HepG2 (cell line): ENCODE measurements at regions not wholly inside any gene's neighbourhood (a gene's known extent, or its start where the extent isn't known, plus 50 kb on each side); places are given as distances from the start of the nearest gene placed in this dataset.

ENCODE experiments used
- ATAC-seq: fragments of 200-7000 bp; cut with Tn5 transposase; 3 replicates; pipeline ENCODE4 v1.9.1; 2020; ENCODE audit warnings: mild to moderate bottlenecking, moderate library complexity
- BruUV-seq: library from RNA; stranded (reverse); fragments of 400-500 nt; replicated peaks from 2 replicates; lab custom pipeline; 2021; lab: Mats Ljungman, UMichigan
- CTCF ChIA-PET: fragments of 300-600 bp; formaldehyde crosslinking; extraction: SDS; loops from one replicate; lab custom pipeline; 2021; ENCODE audit warnings: low total read pairs, inconsistent platforms, low intra/inter-chr PET ratio; lab: Yijun Ruan, JAX
- POLR2A ChIA-PET: fragments of 350-600 bp; sonication (Branson Sonifier 250); formaldehyde crosslinking; loops from one replicate; lab custom pipeline; 2020; ENCODE audit warnings: antibody characterized with exemption, inconsistent platforms; lab: Yijun Ruan, JAX
- DNase-seq: peaks from one replicate; pipeline ENCODE4 v3.0.0-alpha.2; 2015; ENCODE audit warnings: low spot score
- FAIRE-seq: peaks from 3 replicates; lab custom pipeline; 2011; peaks lifted over from hg19 to GRCh38; lab: Jason Lieb, UNC
- H2AFZ ChIP-seq: one replicate; pipeline ENCODE4 v1.6.1; 2011; ENCODE audit warnings: low read length, inconsistent platforms
- H3K27ac ChIP-seq: fragments of 300-600 bp; 3 replicates; pipeline ENCODE4 v1.8.0; 2011; ENCODE audit warnings: mixed run types, mild to moderate bottlenecking, mixed read lengths, low read length, inconsistent platforms; ENCODE audit not compliant: insufficient read depth; ENCODE audit errors: extremely low read length
- H3K27me3 ChIP-seq, 2 experiments: fragments of 200-600 bp in 1 of 2; 2 replicates in 1 of 2; 3 replicates in 1 of 2; pipeline versions ENCODE4 v1.6.0 to v1.8.0; 2011; ENCODE audit warnings: low read length in 2 of 2, mild to moderate bottlenecking in 2 of 2, moderate library complexity in 2 of 2, inconsistent platforms in 1 of 2; ENCODE audit not compliant: insufficient read depth in 2 of 2, control insufficient read depth in 1 of 2
- H3K36me3 ChIP-seq, 2 experiments: fragments of 200-600 bp in 1 of 2; replicated peaks in 1 of 2; 2 replicates in 1 of 2; 3 replicates in 1 of 2; pipeline versions ENCODE4 v1.5.1 to v1.8.0; 2011; ENCODE audit warnings: low read length in 2 of 2, inconsistent platforms in 1 of 2; ENCODE audit not compliant: insufficient read depth in 2 of 2, control insufficient read depth in 1 of 2
- H3K4me1 ChIP-seq: 2 replicates; pipeline ENCODE4 v1.5.1; 2012; ENCODE audit warnings: low read length, inconsistent platforms; ENCODE audit not compliant: insufficient read depth
- H3K4me2 ChIP-seq: 2 replicates; pipeline ENCODE4 v1.6.0; 2011; ENCODE audit warnings: low read depth, low read length, inconsistent platforms
- H3K4me3 ChIP-seq, 3 experiments: fragments of 200-600 bp in 1 of 3; sonication (generic), shearing (Covaris generic) in 1 of 3; replicated peaks in 1 of 3; 2 replicates each; pipeline ENCODE4 v1.5.1; 2011 to 2016; ENCODE audit warnings: low read length in 3 of 3, inconsistent platforms in 2 of 3, low read depth in 2 of 3, mild to moderate bottlenecking in 2 of 3, control low read depth in 1 of 3, mixed read lengths in 1 of 3; ENCODE audit not compliant: insufficient read depth in 1 of 3
- H3K79me2 ChIP-seq: one replicate; pipeline ENCODE4 v1.6.1; 2011; ENCODE audit warnings: low read length, inconsistent platforms; ENCODE audit not compliant: insufficient read depth
- H3K9ac ChIP-seq: 2 replicates; pipeline ENCODE4 v1.6.0; 2011; ENCODE audit warnings: mild to moderate bottlenecking, low read depth, low read length, inconsistent platforms; ENCODE audit not compliant: insufficient read depth
- H3K9me3 ChIP-seq: 2 replicates; pipeline ENCODE4 v1.5.1; 2012; ENCODE audit warnings: mild to moderate bottlenecking, low read length
- H4K20me1 ChIP-seq: 2 replicates; pipeline ENCODE4 v1.6.0; 2011; ENCODE audit warnings: inconsistent platforms, mild to moderate bottlenecking, low read length, moderate library complexity; ENCODE audit not compliant: insufficient read depth
- ARNT2 ChIP-seq: sonication (generic); formaldehyde crosslinking; IDR thresholded peaks from 2 replicates; pipeline ENCODE4 v1.8.0; 2022; ENCODE audit warnings: mild to moderate bottlenecking, low read depth, missing genetic modification reagents, moderate library complexity
- MAFK ChIP-seq, 2 experiments: IDR thresholded peaks in 1 of 2; conservative IDR thresholded peaks in 1 of 2; 2 replicates each; pipeline ENCODE4 v1.6.1; 2011; ENCODE audit warnings: improper control_type of control experiment in 2 of 2, low read length in 2 of 2
- RFXAP ChIP-seq: sonication (generic); formaldehyde crosslinking; IDR thresholded peaks from 2 replicates; pipeline ENCODE4 v1.4.0; 2020; ENCODE audit warnings: missing genetic modification reagents, borderline replicate concordance
- ZSCAN30 ChIP-seq: sonication (generic); formaldehyde crosslinking; IDR thresholded peaks from 2 replicates; pipeline ENCODE4 v1.5.0; 2020; ENCODE audit warnings: mild to moderate bottlenecking, missing genetic modification reagents
- WGBS: methylation state at CpG from one replicate; pipeline ENCODE4 v1.1.6; 2017; ENCODE audit warnings: low lambda C conversion rate; 5-methylcytosine and 5-hydroxymethylcytosine counted together
- in situ Hi-C: cut with HindIII; loops from 2 replicates; pipeline ENCODE4 v1.10.0; 2017; ENCODE audit warnings: low pct_unique_long_range_greater_than_20kb; ENCODE audit not compliant: extremely low pct_ligation_motif_present
- intact Hi-C: fragments of 100-400 bp; cut with micrococcal nuclease; formaldehyde crosslinking; loops from one replicate; pipeline ENCODE4 v1.10.0; 2022; ENCODE audit not compliant: unreplicated experiment
- TF ChIP-seq, protein P1 (sequence below), 2 experiments: IDR thresholded peaks; 2 replicates each; pipeline ENCODE4 v1.6.1; 2011 to 2012; ENCODE audit warnings: low read length in 2 of 2, borderline replicate concordance in 1 of 2, low read depth in 1 of 2, mild to moderate bottlenecking in 1 of 2, moderate library complexity in 1 of 2
- TF ChIP-seq, protein P2 (sequence below): IDR thresholded peaks from 2 replicates; pipeline ENCODE4 v1.6.1; 2016; ENCODE audit warnings: control low read depth
- TF ChIP-seq, protein P3 (sequence below): sonication (generic); formaldehyde crosslinking; IDR thresholded peaks from 2 replicates; pipeline ENCODE4 v1.4.0; 2020; ENCODE audit warnings: missing genetic modification reagents, borderline replicate concordance
- TF ChIP-seq, protein P4 (sequence below): sonication (generic); formaldehyde crosslinking; conservative IDR thresholded peaks from 2 replicates; pipeline ENCODE4 v1.4.0; 2020; ENCODE audit warnings: mild to moderate bottlenecking, missing genetic modification reagents, moderate library complexity
- TF ChIP-seq, protein P5 (sequence below): sonication (generic); formaldehyde crosslinking; IDR thresholded peaks from 2 replicates; pipeline ENCODE4 v1.4.0; 2020; ENCODE audit warnings: missing genetic modification reagents

DNA sequence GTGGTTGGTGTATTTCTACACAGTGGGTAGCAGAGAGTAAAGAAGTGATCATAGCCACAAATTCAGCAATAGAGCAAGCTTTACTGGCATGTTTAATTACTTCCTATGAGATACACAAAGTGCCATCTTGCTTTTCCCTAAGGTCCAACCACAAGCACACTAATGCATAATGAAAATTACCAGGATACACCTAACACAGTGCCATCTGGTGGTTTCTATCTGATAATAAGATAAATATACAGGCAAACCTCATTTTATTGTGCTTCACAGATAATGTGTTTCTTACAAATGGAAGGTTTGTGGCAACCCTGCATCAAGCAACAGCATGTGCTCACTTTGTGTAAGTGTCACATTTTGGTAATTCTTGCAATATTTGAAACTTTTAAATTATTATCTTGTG is 223.0 kb downstream of the NSUN3 start (continued):
- TF ChIP-seq, protein P1, sequence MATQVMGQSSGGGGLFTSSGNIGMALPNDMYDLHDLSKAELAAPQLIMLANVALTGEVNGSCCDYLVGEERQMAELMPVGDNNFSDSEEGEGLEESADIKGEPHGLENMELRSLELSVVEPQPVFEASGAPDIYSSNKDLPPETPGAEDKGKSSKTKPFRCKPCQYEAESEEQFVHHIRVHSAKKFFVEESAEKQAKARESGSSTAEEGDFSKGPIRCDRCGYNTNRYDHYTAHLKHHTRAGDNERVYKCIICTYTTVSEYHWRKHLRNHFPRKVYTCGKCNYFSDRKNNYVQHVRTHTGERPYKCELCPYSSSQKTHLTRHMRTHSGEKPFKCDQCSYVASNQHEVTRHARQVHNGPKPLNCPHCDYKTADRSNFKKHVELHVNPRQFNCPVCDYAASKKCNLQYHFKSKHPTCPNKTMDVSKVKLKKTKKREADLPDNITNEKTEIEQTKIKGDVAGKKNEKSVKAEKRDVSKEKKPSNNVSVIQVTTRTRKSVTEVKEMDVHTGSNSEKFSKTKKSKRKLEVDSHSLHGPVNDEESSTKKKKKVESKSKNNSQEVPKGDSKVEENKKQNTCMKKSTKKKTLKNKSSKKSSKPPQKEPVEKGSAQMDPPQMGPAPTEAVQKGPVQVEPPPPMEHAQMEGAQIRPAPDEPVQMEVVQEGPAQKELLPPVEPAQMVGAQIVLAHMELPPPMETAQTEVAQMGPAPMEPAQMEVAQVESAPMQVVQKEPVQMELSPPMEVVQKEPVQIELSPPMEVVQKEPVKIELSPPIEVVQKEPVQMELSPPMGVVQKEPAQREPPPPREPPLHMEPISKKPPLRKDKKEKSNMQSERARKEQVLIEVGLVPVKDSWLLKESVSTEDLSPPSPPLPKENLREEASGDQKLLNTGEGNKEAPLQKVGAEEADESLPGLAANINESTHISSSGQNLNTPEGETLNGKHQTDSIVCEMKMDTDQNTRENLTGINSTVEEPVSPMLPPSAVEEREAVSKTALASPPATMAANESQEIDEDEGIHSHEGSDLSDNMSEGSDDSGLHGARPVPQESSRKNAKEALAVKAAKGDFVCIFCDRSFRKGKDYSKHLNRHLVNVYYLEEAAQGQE (IDR thresholded peaks at IDR 0.05; ENCODE audit: borderline replicate concordance in 1 of 2, low read depth in 1 of 2, low read length in 2 of 2): no peak
- TF ChIP-seq, protein P2, sequence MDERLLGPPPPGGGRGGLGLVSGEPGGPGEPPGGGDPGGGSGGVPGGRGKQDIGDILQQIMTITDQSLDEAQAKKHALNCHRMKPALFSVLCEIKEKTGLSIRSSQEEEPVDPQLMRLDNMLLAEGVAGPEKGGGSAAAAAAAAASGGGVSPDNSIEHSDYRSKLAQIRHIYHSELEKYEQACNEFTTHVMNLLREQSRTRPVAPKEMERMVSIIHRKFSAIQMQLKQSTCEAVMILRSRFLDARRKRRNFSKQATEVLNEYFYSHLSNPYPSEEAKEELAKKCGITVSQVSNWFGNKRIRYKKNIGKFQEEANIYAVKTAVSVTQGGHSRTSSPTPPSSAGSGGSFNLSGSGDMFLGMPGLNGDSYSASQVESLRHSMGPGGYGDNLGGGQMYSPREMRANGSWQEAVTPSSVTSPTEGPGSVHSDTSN (CRISPR knock-in tag): no peak
- TF ChIP-seq ZSCAN30 (CRISPR knock-in tag): no peak

DNA sequence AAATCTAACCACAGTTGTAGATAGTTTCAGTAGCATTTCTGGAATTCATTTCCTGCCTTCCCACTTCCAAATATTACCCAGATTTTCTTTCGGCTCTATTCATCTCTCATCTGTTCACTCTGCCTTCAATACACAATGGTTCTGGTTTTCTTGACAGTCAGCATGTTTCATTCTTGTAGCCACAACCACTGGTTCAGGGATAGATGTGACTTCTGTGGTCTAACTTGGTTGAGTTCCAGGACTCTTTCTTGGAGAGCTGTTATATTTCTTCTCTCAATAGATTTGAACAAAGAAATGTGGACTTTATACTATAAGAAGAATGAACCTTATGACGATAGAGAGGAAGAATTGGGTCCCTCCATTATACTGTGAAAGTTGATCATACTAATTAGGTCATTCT is 228.8 kb downstream of the NSUN3 start:
- POLR2A ChIA-PET: no interaction called here
- no peaks in the 10 kb centered on the region for H3K9me3 ChIP-seq
- WGBS: 27% methylated on average over 2 of the region's 2 CpGs
- H3K27me3 ChIP-seq: no peaks in the 10 kb centered on the region
- no peak overlapping the region for H3K4me3 ChIP-seq
- CTCF ChIA-PET: no interaction called here
- in situ Hi-C loops (no loop called here), intact Hi-C loops (no loop called here)
- DNase-seq (no peak), ATAC-seq (no peak), FAIRE-seq (no peak)
- BruUV-seq: no TSS peak
- no peak overlapping the region for H3K27ac ChIP-seq
- H3K9ac ChIP-seq: no peak overlapping the region
- H3K36me3 ChIP-seq: no peaks in the 10 kb centered on the region
- H3K79me2 ChIP-seq: no peaks in the 10 kb centered on the region
- no peaks in the 10 kb centered on the region for H3K4me1 ChIP-seq
- H4K20me1 ChIP-seq: no peaks in the 10 kb centered on the region; the same call in 1 of the 2 replicates
- H3K4me2 ChIP-seq: no peak overlapping the region
- H2AFZ ChIP-seq: no peak overlapping the region
- TF ChIP-seq, protein P3, sequence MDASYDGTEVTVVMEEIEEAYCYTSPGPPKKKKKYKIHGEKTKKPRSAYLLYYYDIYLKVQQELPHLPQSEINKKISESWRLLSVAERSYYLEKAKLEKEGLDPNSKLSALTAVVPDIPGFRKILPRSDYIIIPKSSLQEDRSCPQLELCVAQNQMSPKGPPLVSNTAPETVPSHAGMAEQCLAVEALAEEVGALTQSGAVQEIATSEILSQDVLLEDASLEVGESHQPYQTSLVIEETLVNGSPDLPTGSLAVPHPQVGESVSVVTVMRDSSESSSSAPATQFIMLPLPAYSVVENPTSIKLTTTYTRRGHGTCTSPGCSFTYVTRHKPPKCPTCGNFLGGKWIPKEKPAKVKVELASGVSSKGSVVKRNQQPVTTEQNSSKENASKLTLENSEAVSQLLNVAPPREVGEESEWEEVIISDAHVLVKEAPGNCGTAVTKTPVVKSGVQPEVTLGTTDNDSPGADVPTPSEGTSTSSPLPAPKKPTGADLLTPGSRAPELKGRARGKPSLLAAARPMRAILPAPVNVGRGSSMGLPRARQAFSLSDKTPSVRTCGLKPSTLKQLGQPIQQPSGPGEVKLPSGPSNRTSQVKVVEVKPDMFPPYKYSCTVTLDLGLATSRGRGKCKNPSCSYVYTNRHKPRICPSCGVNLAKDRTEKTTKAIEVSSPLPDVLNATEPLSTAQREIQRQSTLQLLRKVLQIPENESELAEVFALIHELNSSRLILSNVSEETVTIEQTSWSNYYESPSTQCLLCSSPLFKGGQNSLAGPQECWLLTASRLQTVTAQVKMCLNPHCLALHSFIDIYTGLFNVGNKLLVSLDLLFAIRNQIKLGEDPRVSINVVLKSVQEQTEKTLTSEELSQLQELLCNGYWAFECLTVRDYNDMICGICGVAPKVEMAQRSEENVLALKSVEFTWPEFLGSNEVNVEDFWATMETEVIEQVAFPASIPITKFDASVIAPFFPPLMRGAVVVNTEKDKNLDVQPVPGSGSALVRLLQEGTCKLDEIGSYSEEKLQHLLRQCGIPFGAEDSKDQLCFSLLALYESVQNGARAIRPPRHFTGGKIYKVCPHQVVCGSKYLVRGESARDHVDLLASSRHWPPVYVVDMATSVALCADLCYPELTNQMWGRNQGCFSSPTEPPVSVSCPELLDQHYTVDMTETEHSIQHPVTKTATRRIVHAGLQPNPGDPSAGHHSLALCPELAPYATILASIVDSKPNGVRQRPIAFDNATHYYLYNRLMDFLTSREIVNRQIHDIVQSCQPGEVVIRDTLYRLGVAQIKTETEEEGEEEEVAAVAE (CRISPR knock-in tag): no peak
- TF ChIP-seq MAFK (conservative IDR thresholded peaks at IDR 0.05 in 1 of 2, IDR thresholded peaks at IDR 0.05 in 1 of 2; ENCODE audit: low read length in 2 of 2) (no peak), ARNT2 (CRISPR knock-in tag) (no peak), RFXAP (CRISPR knock-in tag) (no peak)
- TF ChIP-seq, protein P4, sequence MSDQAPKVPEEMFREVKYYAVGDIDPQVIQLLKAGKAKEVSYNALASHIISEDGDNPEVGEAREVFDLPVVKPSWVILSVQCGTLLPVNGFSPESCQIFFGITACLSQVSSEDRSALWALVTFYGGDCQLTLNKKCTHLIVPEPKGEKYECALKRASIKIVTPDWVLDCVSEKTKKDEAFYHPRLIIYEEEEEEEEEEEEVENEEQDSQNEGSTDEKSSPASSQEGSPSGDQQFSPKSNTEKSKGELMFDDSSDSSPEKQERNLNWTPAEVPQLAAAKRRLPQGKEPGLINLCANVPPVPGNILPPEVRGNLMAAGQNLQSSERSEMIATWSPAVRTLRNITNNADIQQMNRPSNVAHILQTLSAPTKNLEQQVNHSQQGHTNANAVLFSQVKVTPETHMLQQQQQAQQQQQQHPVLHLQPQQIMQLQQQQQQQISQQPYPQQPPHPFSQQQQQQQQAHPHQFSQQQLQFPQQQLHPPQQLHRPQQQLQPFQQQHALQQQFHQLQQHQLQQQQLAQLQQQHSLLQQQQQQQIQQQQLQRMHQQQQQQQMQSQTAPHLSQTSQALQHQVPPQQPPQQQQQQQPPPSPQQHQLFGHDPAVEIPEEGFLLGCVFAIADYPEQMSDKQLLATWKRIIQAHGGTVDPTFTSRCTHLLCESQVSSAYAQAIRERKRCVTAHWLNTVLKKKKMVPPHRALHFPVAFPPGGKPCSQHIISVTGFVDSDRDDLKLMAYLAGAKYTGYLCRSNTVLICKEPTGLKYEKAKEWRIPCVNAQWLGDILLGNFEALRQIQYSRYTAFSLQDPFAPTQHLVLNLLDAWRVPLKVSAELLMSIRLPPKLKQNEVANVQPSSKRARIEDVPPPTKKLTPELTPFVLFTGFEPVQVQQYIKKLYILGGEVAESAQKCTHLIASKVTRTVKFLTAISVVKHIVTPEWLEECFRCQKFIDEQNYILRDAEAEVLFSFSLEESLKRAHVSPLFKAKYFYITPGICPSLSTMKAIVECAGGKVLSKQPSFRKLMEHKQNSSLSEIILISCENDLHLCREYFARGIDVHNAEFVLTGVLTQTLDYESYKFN (CRISPR knock-in tag): no peak
- TF ChIP-seq, protein P5, sequence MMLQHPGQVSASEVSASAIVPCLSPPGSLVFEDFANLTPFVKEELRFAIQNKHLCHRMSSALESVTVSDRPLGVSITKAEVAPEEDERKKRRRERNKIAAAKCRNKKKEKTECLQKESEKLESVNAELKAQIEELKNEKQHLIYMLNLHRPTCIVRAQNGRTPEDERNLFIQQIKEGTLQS (CRISPR knock-in tag): no peak
